ENCODE measurements at regions not wholly inside any gene's neighbourhood (a gene's known extent, or its start where the extent isn't known, plus 50 kb on each side); places are given as distances from the start of the nearest gene placed in this dataset.

DNA sequence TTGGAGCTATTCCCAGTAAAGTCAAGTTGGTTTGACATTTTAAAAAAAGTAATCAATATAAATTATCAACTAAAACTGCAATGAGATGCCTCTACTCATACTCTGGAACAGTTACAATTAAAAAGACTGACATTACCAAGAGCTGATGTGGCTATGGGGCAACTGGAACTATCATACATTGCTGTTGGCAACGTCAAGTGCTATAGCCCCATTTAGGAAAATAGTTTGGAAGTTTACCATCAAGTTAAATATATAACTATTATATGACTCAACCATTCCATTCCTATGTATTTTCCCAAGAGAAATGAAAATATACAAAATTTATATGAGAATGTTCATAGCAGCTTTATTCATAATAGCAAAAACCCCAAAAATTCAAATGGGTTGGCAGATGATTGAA, 111.4 kb upstream of the HDGFL1 start:
- DNase-seq (ENCODE audit: low read depth in 2 of 2): peak in 1 of 2 donors; percentile 47
- TF ChIP-seq, protein P1, sequence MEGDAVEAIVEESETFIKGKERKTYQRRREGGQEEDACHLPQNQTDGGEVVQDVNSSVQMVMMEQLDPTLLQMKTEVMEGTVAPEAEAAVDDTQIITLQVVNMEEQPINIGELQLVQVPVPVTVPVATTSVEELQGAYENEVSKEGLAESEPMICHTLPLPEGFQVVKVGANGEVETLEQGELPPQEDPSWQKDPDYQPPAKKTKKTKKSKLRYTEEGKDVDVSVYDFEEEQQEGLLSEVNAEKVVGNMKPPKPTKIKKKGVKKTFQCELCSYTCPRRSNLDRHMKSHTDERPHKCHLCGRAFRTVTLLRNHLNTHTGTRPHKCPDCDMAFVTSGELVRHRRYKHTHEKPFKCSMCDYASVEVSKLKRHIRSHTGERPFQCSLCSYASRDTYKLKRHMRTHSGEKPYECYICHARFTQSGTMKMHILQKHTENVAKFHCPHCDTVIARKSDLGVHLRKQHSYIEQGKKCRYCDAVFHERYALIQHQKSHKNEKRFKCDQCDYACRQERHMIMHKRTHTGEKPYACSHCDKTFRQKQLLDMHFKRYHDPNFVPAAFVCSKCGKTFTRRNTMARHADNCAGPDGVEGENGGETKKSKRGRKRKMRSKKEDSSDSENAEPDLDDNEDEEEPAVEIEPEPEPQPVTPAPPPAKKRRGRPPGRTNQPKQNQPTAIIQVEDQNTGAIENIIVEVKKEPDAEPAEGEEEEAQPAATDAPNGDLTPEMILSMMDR (conservative IDR thresholded peaks at IDR 0.05 in 1 of 2, IDR thresholded peaks at IDR 0.05 in 1 of 2; ENCODE audit: low read depth in 1 of 2, low read length in 2 of 2): no peak
- TF ChIP-seq EZH2 (IDR thresholded peaks at IDR 0.05; ENCODE audit: low read length, missing control alignments): no peak
- Histone ChIP-seq H3K9ac (ENCODE audit: insufficient read depth, low read length) (no peak overlapping the region), H3K9me3 (ENCODE audit: control insufficient read depth, insufficient read depth, low read depth, low read length) (no peaks in the 10 kb centered on the region), H3K36me3 (ENCODE audit: control insufficient read depth, insufficient read depth, low read length) (no peaks in the 10 kb centered on the region), H3K27ac (ENCODE audit: insufficient read depth, low read length) (no peak overlapping the region), H3K4me3 (replicated peaks in 1 of 4; ENCODE audit: control extremely low read depth in 1 of 4, insufficient read depth in 1 of 4, low read depth in 3 of 4, low read length in 4 of 4) (no peak overlapping the region), H3K4me1 (ENCODE audit: control insufficient read depth, extremely low read depth, insufficient read depth, low read length) (no peaks in the 10 kb centered on the region), H3K79me2 (ENCODE audit: control insufficient read depth, insufficient read depth, low read length) (no peaks in the 10 kb centered on the region), H3K27me3 (ENCODE audit: control insufficient read depth, insufficient read depth, low read length) (no peaks in the 10 kb centered on the region), H3K4me2 (ENCODE audit: extremely low read depth, insufficient read depth, low read length) (no peak overlapping the region), H2AFZ (ENCODE audit: low read length) (no peak overlapping the region), H4K20me1 (ENCODE audit: control insufficient read depth, extremely low read depth, insufficient read depth, low read length) (no peaks in the 10 kb centered on the region)

DNA sequence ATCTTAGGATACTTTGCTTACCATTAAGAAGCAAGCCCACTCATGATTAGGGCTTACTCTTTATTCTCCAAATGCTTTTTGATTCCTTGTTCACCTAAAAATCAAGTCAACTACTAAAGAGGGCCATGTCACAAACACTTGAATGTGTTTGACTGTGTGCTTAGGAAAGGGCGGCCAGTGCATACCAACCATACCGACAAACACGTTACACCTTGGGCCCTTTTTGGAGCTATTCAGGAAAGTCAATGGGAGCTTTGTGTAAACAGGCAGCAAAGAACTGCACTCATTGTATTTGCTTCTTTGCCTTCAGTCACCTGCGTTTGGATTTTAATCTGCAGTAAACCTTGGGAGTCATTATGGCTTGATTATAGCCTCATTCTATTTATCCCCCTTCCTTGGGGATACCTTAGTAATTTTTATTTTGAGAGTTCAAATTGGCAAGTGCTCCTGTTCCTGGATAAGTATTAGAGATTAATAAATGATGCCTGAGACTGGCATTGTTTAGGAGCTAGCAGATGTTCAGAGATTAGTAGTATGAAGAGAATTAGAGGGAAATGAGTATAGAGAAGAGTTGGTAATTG, 102.6 kb upstream of the HDGFL1 start:
- H3K79me2 ChIP-seq (ENCODE audit: control insufficient read depth, insufficient read depth, low read length): no peaks in the 10 kb centered on the region
- H2AFZ ChIP-seq (ENCODE audit: low read length): no peak overlapping the region
- H3K27me3 ChIP-seq (ENCODE audit: control insufficient read depth, insufficient read depth, low read length): no peaks in the 10 kb centered on the region
- no peak overlapping the region for H3K4me2 ChIP-seq (ENCODE audit: extremely low read depth, insufficient read depth, low read length)
- no peak overlapping the region for H3K4me3 ChIP-seq (replicated peaks in 1 of 4; ENCODE audit: control extremely low read depth in 1 of 4, insufficient read depth in 1 of 4, low read depth in 3 of 4, low read length in 4 of 4)
- no peaks in the 10 kb centered on the region for H3K9me3 ChIP-seq (ENCODE audit: control insufficient read depth, insufficient read depth, low read depth, low read length)
- no peak for DNase-seq (ENCODE audit: low read depth in 2 of 2)
- TF ChIP-seq, protein P1 (conservative IDR thresholded peaks at IDR 0.05 in 1 of 2, IDR thresholded peaks at IDR 0.05 in 1 of 2; ENCODE audit: low read depth in 1 of 2, low read length in 2 of 2): no peak
- TF ChIP-seq EZH2 (IDR thresholded peaks at IDR 0.05; ENCODE audit: low read length, missing control alignments): no peak
- H3K36me3 ChIP-seq (ENCODE audit: control insufficient read depth, insufficient read depth, low read length): no peaks in the 10 kb centered on the region
- no peak overlapping the region for H3K27ac ChIP-seq (ENCODE audit: insufficient read depth, low read length)
- no peaks in the 10 kb centered on the region for H3K4me1 ChIP-seq (ENCODE audit: control insufficient read depth, extremely low read depth, insufficient read depth, low read length)
- no peak overlapping the region for H3K9ac ChIP-seq (ENCODE audit: insufficient read depth, low read length)
- no peaks in the 10 kb centered on the region for H4K20me1 ChIP-seq (ENCODE audit: control insufficient read depth, extremely low read depth, insufficient read depth, low read length)

DNA sequence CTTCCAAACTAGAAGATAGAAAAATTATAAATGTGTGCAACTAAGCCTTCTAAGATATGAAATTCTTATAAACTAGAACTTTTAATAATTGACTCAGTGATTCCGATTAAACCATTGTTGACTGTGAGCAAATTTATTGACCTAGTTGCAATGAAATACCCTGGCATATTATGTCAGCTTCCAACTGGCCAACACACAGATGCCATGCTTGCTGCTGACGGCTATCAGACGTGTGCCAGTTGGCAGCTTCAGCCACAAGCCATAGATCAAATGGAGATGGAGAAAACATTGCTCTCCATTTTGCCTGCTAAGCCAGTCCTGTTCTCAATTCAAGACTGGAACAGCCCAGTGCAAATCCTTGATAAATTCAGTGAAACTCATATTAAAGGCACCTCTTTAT, 101.7 kb upstream of the HDGFL1 start:
- H3K4me2 ChIP-seq (ENCODE audit: extremely low read depth, insufficient read depth, low read length): no peak overlapping the region
- no peaks in the 10 kb centered on the region for H3K79me2 ChIP-seq (ENCODE audit: control insufficient read depth, insufficient read depth, low read length)
- TF ChIP-seq, protein P1 (conservative IDR thresholded peaks at IDR 0.05 in 1 of 2, IDR thresholded peaks at IDR 0.05 in 1 of 2; ENCODE audit: low read depth in 1 of 2, low read length in 2 of 2): no peak
- no peak for TF ChIP-seq EZH2 (IDR thresholded peaks at IDR 0.05; ENCODE audit: low read length, missing control alignments)

More for the DNA sequence above, 101.7 kb upstream of the HDGFL1 start:
- no peaks in the 10 kb centered on the region for H3K9me3 ChIP-seq (ENCODE audit: control insufficient read depth, insufficient read depth, low read depth, low read length)
- H3K27me3 ChIP-seq (ENCODE audit: control insufficient read depth, insufficient read depth, low read length): no peaks in the 10 kb centered on the region
- no peaks in the 10 kb centered on the region for H3K36me3 ChIP-seq (ENCODE audit: control insufficient read depth, insufficient read depth, low read length)
- no peaks in the 10 kb centered on the region for H4K20me1 ChIP-seq (ENCODE audit: control insufficient read depth, extremely low read depth, insufficient read depth, low read length)
- DNase-seq (ENCODE audit: low read depth in 2 of 2): no peak
- H3K27ac ChIP-seq (ENCODE audit: insufficient read depth, low read length): no peak overlapping the region
- no peak overlapping the region for H3K4me3 ChIP-seq (replicated peaks in 1 of 4; ENCODE audit: control extremely low read depth in 1 of 4, insufficient read depth in 1 of 4, low read depth in 3 of 4, low read length in 4 of 4)
- H3K9ac ChIP-seq (ENCODE audit: insufficient read depth, low read length): no peak overlapping the region
- no peak overlapping the region for H2AFZ ChIP-seq (ENCODE audit: low read length)
- no peaks in the 10 kb centered on the region for H3K4me1 ChIP-seq (ENCODE audit: control insufficient read depth, extremely low read depth, insufficient read depth, low read length)
